HG03432 (cell line): ENCODE measurements at regions not wholly inside any gene's neighbourhood (a gene's known extent, or its start where the extent isn't known, plus 50 kb on each side); places are given as distances from the start of the nearest gene placed in this dataset.

ENCODE experiments used
- ATAC-seq: cut with Tn5 transposase; IDR thresholded peaks from one replicate; pipeline ENCODE4 v1.9.1; 2021; ENCODE audit warnings: mild to moderate bottlenecking, moderate library complexity; ENCODE audit not compliant: unreplicated experiment

DNA sequence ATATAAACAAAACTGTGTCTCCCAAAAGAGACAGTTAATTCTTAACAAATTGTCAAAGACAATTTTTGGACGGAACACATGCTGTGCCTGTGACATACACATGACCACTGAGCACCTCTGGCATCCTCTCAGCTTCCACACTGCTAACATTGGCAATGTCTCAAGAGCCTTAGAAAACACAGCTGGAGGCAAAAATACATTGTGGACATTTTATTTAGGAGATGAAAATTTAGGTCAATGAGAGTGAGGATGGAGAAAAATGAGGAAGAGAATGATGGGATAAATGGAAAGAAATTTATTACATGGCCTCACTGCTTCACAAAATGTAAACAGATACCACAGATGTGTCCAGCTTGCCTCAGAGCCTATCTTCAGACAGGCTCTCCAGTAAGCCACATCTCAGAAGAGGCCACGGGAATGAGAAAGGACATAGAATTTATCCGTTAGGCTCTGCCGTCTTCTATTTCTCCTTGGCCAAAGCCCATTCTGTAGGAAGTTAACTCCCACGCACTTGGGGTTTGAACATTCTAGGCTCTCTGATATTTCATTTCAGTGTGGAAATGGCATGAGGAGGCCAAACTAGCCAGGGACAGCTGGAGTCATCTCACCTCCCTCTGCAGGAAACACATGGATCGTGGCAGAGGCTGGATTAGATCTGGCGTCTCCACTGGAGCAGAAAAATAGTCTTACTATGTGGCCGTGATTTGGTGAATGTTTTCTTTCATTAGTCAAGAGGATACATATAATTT, 519.4 kb upstream of the DSEL start:
- ATAC-seq, result no peak

DNA sequence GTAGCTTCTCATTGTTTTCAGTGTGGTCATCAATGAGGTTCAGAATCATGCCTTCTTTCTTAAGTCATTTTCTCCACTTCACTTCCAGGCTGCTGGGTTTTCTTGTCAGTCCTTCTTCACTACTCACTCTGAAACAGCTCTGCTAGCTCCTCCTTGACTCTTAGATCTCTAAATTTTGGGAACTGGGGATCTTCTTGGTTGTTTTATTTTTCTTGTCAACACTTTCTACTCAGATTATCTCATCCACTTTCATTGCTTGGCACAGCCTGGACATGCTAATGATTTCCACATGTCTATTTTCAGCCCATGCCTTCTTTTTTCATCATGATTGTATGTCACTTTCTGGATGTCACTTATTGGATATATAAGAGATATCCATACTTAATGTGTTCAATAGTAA, 517.8 kb upstream of the DSEL start:
- no peak for ATAC-seq

DNA sequence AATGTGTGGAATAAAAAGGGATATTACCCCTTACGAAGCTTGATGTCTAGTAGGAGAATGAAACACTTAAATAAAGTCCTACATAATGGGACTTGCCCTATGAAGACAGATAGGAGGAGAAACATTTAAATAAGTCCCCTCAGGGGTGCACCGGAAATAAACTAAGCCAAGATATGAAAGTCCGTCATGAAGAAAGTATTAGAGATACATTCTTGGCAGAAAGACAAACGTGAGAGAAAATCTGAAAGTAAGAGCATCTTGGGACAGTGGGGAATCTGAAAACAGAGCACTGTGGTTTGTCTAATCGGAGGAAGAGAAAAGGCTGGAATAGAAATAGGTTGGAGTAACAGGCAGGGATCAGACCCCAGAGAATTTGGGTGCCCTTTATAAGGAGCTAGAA, 516.9 kb upstream of the DSEL start:
- no peak for ATAC-seq

DNA sequence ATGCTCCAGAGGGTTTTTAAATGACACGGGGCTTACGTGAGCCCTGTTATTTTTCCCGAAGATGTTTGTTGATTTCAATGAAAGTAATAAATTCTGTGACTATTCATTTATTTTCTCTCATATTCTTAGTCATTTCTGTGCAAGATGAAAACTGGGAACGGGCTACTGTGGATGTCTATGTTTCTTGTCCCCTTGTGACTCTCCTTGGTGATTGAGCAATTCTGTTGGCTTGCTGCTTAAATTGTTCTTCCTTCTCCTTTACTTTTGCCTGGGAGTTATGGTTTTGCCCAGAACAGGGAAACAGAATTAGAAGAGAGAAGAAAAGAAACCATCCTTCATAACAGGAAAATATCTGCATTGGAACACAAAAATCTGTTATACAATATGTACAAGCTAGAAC, 508.2 kb upstream of the DSEL start:
- ATAC-seq, result no peak

DNA sequence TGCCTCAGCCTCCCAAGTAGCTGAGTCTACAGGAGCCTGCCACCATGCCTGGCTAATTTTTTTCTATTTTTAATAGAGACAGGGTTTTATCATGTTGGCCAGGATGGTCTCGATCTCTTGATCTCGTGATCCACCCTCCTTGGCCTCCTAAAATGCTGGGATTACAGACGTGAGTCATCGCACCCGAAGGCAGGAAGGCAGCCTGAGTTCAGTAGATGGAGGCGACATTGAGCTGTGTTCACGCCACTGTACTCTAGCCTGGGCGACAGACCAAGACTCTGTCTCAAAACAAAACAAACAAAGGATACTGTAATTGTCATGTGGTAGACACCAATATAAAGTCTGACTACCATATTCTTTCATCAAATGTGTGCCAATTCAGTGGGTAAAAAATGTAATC, 500.9 kb upstream of the DSEL start:
- ATAC-seq, result no peak

DNA sequence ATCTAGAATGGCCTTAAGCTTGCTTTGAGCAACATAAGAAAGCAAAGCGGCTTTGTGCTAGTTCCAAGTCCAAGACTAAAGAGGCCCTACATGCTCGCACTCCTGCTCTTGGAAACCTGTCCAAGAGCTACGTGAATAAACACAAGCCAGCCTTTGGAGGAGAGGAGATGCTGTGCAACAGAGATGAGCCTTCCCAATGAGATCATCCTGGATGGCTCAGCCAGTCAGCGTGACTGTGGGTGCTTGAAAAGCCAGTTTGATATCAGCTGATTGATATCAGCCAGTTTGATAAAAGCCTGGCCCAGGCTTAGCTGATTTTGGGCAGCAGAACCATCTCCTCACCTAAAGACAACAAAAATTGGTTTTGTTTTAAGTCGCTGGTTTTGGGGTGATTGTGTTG, 481.0 kb upstream of the DSEL start:
- ATAC-seq, result no peak

DNA sequence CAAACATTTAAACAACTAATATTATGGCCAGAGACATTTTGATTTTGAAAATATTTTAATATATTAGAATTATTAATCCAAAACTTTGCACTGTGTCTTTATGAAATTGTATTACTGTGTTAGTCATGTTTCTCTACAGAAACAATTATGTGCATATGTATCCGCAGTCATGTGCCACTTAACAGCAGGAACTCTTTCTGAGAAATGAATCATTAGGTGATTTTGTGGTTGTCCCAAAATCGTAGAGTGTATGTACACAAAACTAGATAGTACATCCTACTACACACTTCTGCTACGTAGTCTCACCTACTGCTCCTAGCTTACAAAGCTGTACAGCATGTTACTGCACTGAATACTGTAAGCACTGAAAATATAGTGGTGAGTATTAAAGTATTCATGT, 479.2 kb upstream of the DSEL start:
- peak; percentile 48 for ATAC-seq

DNA sequence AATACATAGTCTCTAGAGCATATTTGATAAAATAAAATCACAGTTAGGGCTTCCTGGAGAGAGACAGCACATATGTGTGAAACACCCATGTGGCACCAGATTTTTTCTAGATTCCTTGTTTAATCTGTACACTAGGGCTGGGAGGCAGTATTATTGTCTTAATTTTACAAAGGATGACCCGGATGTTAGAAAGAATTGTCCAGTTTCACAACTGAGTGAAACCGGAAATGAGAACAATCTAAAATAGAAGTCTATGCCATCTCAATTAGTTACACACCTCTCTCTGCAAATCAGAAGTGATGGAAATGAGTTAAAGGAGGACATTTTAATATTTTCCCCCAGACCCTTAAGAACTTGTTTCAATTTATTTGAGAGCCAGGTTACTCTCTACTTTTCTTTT, 463.7 kb upstream of the DSEL start:
- ATAC-seq, result peak; percentile 49

DNA sequence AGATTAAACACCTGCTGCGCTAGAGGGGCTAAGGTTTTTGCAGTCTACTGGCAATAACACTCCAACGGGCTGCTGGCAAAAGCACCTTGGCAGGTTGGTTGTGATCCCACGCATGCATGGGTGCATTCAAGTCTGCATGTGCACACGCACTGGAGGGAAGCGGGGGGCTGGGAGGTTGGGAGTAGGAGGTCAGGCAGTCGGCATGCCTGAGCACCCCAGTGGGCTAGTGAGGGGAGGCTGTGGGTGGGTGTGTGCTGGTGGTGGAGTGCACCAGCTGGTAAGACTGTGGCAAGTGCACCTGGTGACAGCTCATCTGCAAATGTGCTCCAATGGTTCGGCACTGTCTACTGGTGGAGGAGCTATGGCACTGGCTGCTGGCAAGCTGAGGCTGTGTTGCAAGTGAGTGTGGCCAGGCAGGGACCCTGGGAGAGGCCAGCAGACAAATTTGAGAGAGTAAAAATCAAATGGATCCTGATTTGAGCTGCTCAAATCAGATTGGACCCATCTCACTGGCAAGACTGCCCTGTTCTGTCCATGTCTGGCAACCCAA, 460.6 kb upstream of the DSEL start:
- no peak for ATAC-seq

DNA sequence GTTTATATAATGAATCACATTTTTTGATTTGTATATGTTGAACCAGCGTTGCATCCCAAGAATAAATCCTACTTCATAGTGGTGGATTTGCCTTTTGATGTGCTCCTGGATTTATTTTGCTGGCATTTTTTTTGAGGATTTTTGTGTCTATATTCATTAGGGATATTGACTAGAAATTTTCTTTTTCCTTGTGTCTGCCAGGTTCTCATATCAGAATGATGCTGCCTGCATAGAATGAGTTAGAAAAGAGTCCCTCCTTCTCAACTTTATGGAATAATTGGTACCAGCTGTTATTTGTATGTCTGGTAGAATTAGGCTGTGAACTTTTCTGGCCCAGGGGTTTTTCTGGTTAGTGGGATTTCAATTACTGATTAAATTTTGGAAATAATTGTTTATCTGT, 457.4 kb upstream of the DSEL start:
- no peak for ATAC-seq

DNA sequence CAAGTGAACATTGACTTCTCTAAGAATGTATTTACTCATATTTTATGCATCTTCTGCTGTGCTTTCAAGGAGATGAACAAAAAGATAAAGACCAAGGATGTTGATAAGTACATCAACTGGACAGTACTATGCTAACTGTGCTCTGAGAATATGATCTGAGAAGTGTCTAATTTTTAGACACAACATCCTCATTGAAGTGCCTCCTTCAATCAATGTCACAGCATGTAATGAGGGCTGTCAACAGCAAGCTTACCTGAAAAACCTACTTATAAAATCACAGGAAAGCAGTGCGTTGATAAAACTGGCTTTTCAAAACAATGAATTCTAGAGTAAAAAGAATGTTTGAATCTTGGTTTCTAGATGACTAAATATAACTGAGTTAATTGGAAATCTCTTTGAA, 452.9 kb upstream of the DSEL start:
- no peak for ATAC-seq

DNA sequence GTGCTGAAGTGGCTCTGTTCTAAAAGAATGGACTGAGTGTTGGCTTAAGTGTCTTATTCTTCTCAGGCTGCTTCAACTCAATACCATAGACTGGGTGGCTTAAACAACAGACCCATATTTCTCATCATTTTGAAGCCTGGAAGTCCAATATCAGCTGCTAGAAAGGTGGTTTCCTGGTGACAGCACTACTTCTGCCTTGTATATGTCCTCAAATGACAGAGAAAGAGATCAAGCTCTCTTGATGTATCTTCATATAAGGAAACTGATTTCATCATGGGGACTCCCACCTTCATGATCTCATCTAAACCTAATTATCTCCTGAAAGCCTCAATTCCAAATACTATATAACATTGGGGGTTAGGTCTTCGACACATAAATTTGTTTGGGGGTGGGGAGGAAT, 449.7 kb upstream of the DSEL start:
- no peak for ATAC-seq

DNA sequence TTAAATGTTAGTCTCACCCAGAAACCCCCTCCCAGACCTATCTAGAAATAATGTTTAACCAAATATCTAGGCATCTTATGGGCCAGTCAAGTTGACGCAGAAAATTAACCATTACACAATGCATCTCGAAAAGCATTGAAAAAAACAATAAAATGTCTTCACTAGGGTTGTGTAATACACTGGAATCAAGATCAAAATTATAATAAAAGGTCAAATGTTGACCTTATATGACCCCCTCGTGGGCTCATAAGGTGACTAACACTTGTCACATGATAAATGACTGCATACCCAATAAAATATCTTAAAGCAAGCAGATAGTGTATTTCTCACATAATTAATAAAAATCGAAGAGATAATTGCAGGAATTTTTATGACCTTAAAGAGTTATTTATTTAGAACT, 447.9 kb upstream of the DSEL start:
- ATAC-seq, result no peak

DNA sequence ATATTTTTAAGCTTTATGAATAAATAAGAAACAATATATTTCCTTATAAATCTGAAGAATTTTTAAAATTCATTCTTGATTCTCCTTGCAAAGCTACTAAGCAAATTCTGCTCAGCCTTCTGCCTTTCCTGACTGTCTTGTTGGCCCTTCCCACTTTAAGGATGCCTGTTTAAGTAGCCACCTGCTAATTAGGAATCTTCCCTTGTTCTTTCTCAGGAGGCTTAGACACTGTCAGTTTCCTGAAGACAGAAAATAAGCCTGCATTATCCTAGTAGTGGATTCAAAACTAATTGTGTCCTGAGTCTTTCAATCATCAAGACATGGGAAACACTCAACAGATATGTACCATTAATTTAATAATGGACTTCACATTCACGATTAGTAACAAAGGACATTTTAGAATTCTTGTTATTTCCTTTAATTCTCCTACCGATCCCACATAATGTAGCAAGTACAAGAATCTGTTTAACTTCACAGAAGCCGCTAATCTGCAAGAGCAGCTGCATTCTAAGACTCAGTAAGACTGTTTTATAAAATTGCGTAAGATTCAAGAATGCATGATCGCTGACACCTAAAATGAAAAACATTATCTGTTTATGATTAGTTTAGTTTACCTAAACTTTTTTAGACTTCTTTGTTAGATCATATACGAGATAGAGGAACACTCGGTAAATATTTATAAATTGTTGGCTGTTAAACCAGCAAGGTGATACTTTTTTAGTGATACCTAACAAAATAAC, 445.4 kb upstream of the DSEL start:
- no peak for ATAC-seq

DNA sequence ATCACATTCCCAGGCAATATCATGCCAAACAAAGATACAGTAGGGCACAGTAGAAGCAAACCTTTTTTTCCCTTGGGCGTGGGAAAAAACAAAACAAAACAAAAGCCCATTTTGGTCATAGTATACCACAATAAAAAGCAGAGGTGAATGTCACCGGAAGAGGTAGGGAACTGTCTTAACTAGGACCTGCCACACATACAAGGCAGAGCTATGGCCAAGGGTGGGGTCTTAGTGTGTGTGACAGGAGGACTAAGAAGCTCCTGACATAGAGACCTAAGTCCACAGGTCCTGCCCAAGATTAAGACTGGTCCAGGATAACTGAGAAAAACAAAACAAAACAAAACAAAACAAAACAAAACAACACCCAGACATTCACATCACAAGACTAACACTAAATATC, 441.2 kb upstream of the DSEL start:
- ATAC-seq, result no peak

DNA sequence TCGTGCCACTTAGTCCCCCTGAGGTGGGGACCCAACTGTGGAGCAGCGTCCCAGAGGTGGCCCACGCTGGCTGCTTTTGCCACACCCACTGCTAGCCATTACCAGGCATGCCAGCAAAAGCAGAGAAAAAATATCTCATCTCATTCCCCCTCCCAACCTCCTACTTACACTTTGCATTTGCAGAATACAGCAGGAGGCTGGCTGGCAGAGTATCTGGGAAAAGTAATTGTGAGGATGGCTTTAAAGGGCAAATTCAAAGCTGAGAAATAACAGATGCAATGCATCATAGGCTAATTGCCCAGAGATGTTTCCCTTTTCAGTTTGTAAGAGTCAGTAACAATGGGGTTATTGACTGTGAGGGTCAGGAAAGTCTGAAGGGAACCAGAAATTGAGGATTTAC, 438.1 kb upstream of the DSEL start:
- no peak for ATAC-seq

DNA sequence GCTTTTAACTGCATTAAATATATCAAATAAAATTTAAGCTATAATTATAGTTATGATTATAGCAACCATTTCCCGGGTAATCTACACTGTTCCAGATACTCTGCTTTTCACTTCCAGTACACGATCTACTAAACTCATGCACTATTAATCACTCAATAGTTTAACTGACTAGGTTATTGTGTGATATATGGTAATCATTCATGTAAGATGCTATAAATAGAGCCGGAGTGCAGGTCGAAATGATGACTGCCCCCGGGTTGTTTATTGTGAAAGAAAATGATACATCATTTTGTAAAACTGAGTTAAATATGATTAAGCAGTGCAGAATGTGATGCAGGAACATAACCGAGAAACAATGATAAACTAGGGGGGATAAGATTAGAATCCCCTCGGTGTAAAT, 434.6 kb upstream of the DSEL start:
- ATAC-seq, result no peak

DNA sequence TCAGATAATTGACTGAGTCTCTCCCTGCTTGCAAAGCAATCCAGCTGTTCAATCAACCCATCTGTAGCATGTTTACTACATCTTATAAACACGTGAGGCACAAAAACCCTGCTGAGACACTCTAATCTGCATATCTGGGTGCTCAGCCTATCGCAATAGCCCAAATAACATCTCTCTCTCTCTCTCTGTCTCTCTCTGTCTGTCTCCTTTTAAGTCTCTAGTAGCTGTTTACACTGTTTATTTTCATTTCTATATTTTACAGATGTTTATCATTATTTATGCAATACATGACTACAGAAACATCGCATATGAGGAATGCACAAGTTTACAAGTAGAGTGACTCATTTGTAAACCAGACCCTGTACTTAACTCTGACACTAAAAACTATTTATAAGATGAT, 422.1 kb upstream of the DSEL start:
- no peak for ATAC-seq

DNA sequence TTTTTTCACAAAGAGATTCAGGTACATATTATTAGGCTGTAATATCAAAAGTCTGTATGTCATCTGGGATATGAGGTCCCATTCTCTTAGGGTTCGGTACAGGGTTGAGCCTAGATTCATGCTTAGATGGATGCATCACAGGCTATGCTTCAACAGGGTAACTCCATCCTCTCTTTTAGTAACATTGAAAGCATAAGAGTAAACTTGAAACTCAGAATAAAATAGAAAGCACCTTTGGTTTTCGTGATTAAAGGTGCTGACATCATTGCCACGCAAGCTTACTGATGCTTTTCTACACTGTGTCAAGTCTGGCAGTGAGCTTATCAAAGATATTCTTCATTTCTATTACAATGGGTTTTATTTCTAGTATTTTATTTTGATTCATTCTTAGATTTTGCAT, 419.1 kb upstream of the DSEL start:
- ATAC-seq, result peak; percentile 66

DNA sequence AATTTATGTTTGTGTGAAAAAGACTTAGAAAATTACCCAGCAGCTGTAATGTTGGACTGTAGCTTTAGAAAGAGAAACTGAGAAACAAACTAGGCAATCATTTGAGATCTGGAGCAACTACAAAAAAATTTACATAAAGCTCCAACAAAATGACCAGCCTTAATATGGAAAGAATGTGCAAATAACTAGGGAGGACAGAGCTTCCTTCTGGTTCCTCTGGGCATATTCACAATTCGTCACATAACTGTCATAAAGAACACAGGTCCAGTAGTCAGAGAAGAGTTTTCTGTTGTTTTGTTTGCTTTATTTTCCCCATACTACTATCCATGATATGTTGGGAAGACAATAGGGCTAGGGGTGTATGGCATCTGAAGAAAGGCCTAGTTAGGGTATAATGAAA, 416.8 kb upstream of the DSEL start:
- no peak for ATAC-seq

DNA sequence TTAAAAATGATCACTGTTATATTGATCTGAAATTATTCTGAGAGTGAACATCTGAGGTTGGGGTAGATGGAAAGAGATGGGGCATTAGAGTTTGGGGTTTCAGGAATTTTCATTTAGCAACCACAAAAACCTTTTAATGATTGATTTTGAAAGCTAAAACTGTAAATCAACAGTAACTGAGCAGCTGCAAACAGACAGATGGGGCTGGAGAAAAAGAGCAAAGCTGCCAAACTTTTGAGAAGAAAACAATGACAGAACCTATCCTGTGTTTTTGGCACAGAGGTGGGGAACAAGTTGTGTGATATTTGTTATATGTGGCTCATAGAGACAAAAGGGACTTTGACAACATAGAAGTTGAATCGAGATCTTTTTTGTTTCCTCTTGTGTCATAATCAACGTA, 415.8 kb upstream of the DSEL start:
- no peak for ATAC-seq
